ENCODE measurements at regions not wholly inside any gene's neighbourhood (a gene's known extent, or its start where the extent isn't known, plus 50 kb on each side); places are given as distances from the start of the nearest gene placed in this dataset.

GRCh38 chr12:24608108-24608507, 340.8 kb downstream of the BCAT1 start:
- DNase-seq (ENCODE audit: low read depth in 1 of 2, low spot score in 1 of 2): no peak

GRCh38 chr12:24605916-24606315, 343.0 kb downstream of the BCAT1 start:
- DNase-seq (ENCODE audit: low read depth in 1 of 2, low spot score in 1 of 2): no peak

- DNase-seq (ENCODE audit: low read depth in 1 of 2, low spot score in 1 of 2): no peak
Observed at GRCh38 chr12:24605466-24605865, 343.4 kb downstream of the BCAT1 start.

GRCh38 chr12:24603371-24603770, 345.5 kb downstream of the BCAT1 start:
- DNase-seq (ENCODE audit: low read depth in 1 of 2, low spot score in 1 of 2): no peak

- DNase-seq (ENCODE audit: low read depth in 1 of 2, low spot score in 1 of 2): no peak
Observed at GRCh38 chr12:24600996-24601395, 347.9 kb downstream of the BCAT1 start.

GRCh38 chr12:24600551-24600950, 348.4 kb downstream of the BCAT1 start:
- no peak for DNase-seq (ENCODE audit: low read depth in 1 of 2, low spot score in 1 of 2)

- no peak for DNase-seq (ENCODE audit: low read depth in 1 of 2, low spot score in 1 of 2)
Observed at GRCh38 chr12:24599736-24600135, 349.2 kb downstream of the BCAT1 start.

DNA sequence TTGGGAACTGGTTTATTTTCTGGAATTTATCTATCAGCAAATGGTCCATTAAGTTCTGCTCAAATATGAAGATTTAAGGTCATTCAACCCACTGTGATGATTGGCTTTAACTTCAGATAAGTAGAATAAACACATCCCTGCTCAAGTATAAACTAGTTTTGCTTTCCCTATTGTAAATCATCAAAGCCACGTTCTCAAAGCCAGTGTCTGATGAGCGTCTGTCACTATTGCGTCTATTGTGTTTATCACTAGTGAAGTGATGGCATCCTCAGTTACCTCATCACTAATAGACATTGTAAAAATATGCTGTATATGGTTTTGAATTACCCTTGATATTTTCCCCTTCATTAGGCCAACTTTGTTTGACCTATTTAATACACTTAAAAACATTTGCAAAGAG, 351.3 kb downstream of the BCAT1 start:
- no peak for DNase-seq (ENCODE audit: low read depth in 1 of 2, low spot score in 1 of 2)

DNA sequence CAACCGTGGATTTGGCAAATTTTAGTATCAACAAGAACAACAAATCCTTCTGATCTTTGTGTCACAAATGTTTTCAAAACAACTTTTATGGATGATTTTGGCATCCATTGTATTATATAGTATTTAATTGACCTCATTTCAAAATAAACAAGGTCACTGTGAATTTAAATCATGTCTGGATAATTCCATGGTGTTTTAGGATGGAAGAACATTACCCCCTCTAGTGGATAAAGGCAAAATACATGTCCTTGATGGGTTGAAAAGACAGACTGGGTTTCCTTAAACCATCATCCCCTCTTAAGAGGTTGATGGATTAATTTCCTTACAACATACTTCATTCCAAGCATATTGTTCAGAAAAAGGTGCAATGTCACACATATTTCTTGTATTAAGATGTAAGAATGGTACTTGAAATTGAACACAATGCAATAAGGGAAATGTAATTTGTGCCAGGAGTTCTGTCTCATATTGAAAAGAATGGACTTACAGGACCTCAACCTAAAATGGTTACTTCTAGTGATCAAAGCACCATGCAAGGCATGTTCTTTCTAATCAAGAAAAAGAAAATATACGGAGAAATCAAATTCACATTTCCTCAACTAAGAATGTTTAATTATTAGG, 352.0 kb downstream of the BCAT1 start:
- no peak for DNase-seq (ENCODE audit: low read depth in 1 of 2, low spot score in 1 of 2)

DNA sequence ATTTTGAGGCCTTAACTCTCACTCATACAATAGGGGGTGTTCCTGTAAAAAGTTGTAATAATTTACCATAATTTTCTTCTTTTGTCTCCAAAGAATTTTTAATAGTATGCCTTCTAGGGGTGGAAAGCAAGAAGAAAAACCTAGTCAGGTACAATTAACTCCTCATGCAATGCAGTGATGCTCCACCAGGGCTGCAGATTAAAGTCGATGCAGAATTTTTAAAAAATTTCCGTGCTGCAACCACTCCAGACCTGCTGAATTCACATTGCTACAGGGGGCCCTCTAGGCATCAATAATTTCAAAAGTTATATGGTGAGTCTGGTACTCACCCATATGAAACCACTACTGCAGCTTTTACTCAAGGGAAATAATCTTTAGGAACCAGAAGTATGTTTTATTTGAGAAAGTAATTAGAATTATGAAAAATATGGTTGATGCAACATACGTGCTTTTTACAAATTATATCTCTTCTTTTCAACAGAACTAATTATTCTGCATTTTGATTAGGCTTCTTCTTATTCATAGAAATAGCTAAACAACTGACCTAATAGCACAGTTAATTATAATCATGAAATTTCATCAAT, 353.2 kb downstream of the BCAT1 start:
- DNase-seq (ENCODE audit: low read depth in 1 of 2, low spot score in 1 of 2): no peak

GRCh38 chr12:24591715-24592440, 357.0 kb downstream of the BCAT1 start:
- no peak for DNase-seq (ENCODE audit: low read depth in 1 of 2, low spot score in 1 of 2)

- DNase-seq (ENCODE audit: low read depth in 1 of 2, low spot score in 1 of 2): no peak
Observed at GRCh38 chr12:24591079-24591626, 357.7 kb downstream of the BCAT1 start.

GRCh38 chr12:24586293-24586692, 362.6 kb downstream of the BCAT1 start:
- DNase-seq (ENCODE audit: low read depth in 1 of 2, low spot score in 1 of 2): no peak

DNA sequence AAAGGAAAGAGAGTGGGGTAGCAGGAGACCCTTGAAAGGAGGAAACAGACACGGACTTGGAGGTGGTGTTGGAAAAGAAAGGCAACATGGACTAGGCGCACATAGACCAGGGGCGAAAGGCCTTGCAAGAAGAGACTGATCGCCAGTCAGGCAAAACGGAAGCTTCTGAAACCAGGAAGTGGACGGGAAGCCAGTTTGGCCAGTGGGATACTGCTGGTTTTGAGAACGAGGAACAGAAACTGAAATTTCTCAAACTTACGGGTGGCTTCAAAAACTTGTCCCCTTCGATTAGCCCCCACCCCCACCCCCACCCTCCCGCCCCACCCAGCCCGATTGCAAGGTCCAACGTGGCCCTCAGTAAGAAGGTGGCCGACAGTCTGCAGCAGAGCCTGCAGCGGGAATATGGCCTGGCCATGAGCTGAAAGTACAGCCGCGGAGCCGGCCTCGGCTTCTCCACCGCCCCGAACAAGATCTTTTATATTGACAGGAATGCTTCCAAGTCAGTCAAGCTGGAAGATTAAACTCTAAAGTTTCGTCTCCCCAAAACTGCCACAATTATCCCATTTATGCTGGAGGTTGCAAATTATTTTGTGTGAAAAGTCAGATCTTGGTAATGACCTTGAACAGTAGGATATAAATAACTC, 364.7 kb downstream of the BCAT1 start:
- no peak for DNase-seq (ENCODE audit: low read depth in 1 of 2, low spot score in 1 of 2)

GRCh38 chr12:24582954-24583601, 365.8 kb downstream of the BCAT1 start:
- DNase-seq (ENCODE audit: low read depth in 1 of 2, low spot score in 1 of 2): no peak

DNA sequence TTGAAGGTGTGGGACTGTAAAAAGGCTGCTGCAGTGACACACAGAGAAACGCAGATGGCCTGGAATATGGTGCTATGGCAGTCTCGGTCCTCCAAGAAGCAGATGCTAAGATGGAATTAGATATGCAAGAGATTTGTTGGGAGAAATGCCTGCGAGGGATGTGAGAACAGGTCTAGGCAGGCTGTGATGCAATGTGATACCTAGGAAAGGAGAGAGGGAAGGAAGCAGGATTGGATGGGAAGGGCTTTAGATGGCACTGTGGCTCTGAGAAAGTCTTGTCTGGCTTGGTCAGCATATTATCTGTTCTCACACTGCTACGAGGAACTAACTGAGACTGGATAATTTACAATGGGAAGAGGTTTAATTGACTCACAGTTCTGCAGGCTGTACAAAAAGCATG, 374.4 kb downstream of the BCAT1 start:
- no peak for DNase-seq (ENCODE audit: low read depth in 1 of 2, low spot score in 1 of 2)

- no peak for DNase-seq (ENCODE audit: low read depth in 1 of 2, low spot score in 1 of 2)
Observed at GRCh38 chr12:24573621-24574020, 375.3 kb downstream of the BCAT1 start.

GRCh38 chr12:24565300-24565699, 383.6 kb downstream of the BCAT1 start:
- DNase-seq (ENCODE audit: low read depth in 1 of 2, low spot score in 1 of 2): no peak

- DNase-seq (ENCODE audit: low read depth in 1 of 2, low spot score in 1 of 2): no peak
Observed at GRCh38 chr12:24562771-24563431, 386.0 kb downstream of the BCAT1 start.

DNA sequence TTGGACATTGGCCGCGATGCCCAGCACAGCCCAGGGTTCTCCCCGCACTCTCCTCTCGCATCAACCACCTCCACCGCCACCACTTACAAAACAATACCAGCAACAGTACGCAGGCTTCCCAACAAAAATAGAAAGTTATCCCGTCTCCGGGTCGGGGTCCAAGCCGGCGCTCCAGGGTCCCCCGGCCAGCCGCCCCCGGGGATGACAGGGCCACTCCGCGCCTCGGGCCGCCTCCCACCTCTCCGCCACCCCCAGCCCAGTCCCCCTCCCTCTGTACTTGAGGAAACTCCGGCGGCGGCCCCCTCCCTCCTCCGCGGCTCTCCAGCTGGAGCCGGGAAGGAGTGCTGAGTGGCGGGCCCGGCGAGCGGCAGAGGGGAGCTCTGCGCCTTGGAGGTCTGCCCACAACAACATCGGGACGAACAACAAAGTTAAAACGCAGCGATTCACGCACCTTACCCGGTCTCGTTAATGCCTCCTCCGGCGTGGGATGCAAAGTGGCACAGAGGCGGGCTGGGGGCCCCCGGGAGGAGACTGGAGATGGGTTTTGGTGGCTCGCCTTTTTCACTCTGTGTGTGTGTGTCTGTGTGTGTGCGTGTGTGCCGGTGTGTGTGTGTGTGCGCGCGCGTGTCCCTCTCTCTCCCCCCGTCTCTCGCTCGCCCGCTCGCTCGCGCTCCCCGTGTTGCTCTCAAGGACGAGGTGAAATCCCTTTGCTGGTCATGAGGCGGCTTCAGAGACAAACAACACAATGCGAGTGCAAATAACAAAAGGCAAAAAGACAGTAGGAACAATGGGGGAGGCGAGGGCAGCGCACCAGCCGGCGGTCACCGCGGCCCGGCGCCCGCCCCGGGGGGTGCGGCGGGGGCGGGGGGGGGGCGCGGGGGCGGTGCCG, 386.8 kb downstream of the BCAT1 start:
- DNase-seq (ENCODE audit: low read depth in 1 of 2, low spot score in 1 of 2): no peak

Measured in stimulated activated CD4-positive, alpha-beta T cell treated with anti-CD3 and anti-CD28 coated beads, Interleukin-15, amount 100 ng/mL, for 1 hour (primary cell).